Fibroblast of the aortic adventitia (primary cell): ENCODE measurements at regions not wholly inside any gene's neighbourhood (a gene's known extent, or its start where the extent isn't known, plus 50 kb on each side); places are given as distances from the start of the nearest gene placed in this dataset.

Experiments used
- DNase-seq: peaks from one replicate; pipeline ENCODE4 v3.0.0-alpha.2; 2010; ENCODE audit warnings: low read depth
- H3K4me3 ChIP-seq: 2 replicates; pipeline ENCODE4 v1.5.1; 2011; ENCODE audit warnings: low read depth, mild to moderate bottlenecking, control low read depth, low read length, moderate library complexity
- CTCF ChIP-seq: IDR thresholded peaks from 2 replicates; pipeline ENCODE4 v1.5.1; 2011; ENCODE audit warnings: mild to moderate bottlenecking, low read length, control low read depth, inconsistent platforms; ENCODE audit not compliant: insufficient read depth

- no peak overlapping the region for H3K4me3 ChIP-seq
- DNase-seq = no peak
- TF ChIP-seq CTCF = no peak
Measured at GRCh38 chr16:62424206-62424605, 388.0 kb upstream of the CDH8 start.

GRCh38 chr16:62408760-62409159, 372.5 kb upstream of the CDH8 start:
- no peak for TF ChIP-seq CTCF
- H3K4me3 ChIP-seq = no peak overlapping the region
- no peak for DNase-seq

- H3K4me3 ChIP-seq = no peak overlapping the region
- no peak for DNase-seq
- no peak for TF ChIP-seq CTCF
Measured at GRCh38 chr16:62406387-62406786, 370.1 kb upstream of the CDH8 start.

GRCh38 chr16:62404842-62405611, 368.8 kb upstream of the CDH8 start:
- TF ChIP-seq CTCF = no peak
- no peak for DNase-seq
- H3K4me3 ChIP-seq = no peak overlapping the region

- H3K4me3 ChIP-seq = no peak overlapping the region
- no peak for DNase-seq
- no peak for TF ChIP-seq CTCF
Measured at GRCh38 chr16:62392698-62393097, 356.5 kb upstream of the CDH8 start.

GRCh38 chr16:62391940-62392339, 355.7 kb upstream of the CDH8 start:
- DNase-seq = no peak
- TF ChIP-seq CTCF = no peak

GRCh38 chr16:62391134-62391533, 354.9 kb upstream of the CDH8 start:
- no peak for DNase-seq
- H3K4me3 ChIP-seq = no peak overlapping the region
- no peak for TF ChIP-seq CTCF

More at GRCh38 chr16:62391940-62392339, 355.7 kb upstream of the CDH8 start:
- no peak overlapping the region for H3K4me3 ChIP-seq
